HFFc6 (cell line): ENCODE measurements at regions not wholly inside any gene's neighbourhood (a gene's known extent, or its start where the extent isn't known, plus 50 kb on each side); places are given as distances from the start of the nearest gene placed in this dataset.

Experiments
- DNase-seq: peaks from one replicate; pipeline ENCODE4 v3.0.0-alpha.2; 2018
- H3K27ac Mint-ChIP-seq: 2 replicates; pipeline ENCODE4 v1.8.0; 2020; ENCODE audit warnings: mild to moderate bottlenecking, mixed read lengths
- H3K27me3 Mint-ChIP-seq: 2 replicates; pipeline ENCODE4 v1.8.0; 2021; ENCODE audit warnings: mild to moderate bottlenecking, moderate library complexity, mixed read lengths; ENCODE audit not compliant: insufficient read depth
- H3K36me3 Mint-ChIP-seq: 2 replicates; pipeline ENCODE4 v1.8.0; 2021; ENCODE audit warnings: low read depth, mixed read lengths
- H3K4me1 Mint-ChIP-seq: 2 replicates; pipeline ENCODE4 v1.8.0; 2020; ENCODE audit warnings: low read depth, mixed read lengths
- H3K4me3 Mint-ChIP-seq: 2 replicates; pipeline ENCODE4 v1.8.0; 2020; ENCODE audit warnings: mild to moderate bottlenecking, moderate library complexity, mixed read lengths
- H3K9me3 Mint-ChIP-seq: 2 replicates; pipeline ENCODE4 v1.8.0; 2020; ENCODE audit warnings: mild to moderate bottlenecking, mixed read lengths
- CTCF ChIP-seq: fragments of 200-600 bp; sonication (generic); IDR thresholded peaks from 2 replicates; pipeline ENCODE4 v1.5.0; 2021; ENCODE audit warnings: antibody characterized with exemption, mild to moderate bottlenecking

- DNase-seq: no peak
- TF ChIP-seq CTCF: no peak
- Mint-ChIP-seq H3K4me3 (no peak overlapping the region), H3K4me1 (no peaks in the 10 kb centered on the region; the same call in 1 of the 2 replicates), H3K9me3 (peaks cover 7% of the 10 kb centered on the region; the same call in 1 of the 2 replicates), H3K27me3 (peaks cover 6% of the 10 kb centered on the region), H3K36me3 (no peaks in the 10 kb centered on the region; the same call in 1 of the 2 replicates), H3K27ac (no peak overlapping the region)
These were observed 124.9 kb downstream of the KCNRG start for GRCh38 chr13:50140153-50140552.

DNA sequence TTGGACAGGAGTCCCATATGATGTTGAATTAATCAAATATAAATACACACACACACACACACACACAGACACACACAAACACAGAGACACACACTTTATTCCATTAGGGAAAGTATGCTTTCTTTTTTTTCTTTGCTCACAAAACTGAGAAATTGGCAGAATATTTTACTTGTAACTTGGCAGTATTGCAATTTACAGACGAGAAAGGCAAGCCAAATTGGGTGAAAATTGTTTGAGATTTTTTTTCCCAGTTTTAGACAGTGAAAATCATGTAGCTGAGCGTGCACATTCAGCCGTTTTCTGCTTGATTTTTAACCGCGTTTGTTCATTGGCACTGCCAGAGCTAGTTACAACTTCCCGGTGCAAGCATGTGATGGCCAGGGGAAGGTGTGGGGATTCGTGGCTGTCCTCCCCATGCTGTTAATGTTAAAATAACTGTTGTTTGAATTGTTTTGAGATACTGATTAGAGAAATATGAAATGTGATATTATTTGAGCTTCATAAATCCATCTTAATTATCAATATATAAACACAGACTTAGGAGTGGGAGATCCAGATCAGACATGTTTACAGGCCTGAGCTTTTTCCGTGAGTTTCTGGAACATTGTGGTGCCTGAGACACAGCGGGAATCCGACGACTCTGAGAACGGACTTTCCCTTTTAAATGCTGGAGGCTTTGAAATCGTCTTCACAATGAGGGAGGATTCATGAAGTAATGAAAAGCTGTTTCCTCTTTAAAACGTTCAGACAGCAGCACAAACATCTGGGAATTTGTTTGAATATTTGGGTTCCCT is 125.5 kb downstream of the KCNRG start:
- H3K27ac Mint-ChIP-seq: no peak overlapping the region
- H3K4me3 Mint-ChIP-seq: no peak overlapping the region
- H3K27me3 Mint-ChIP-seq: peaks cover 4% of the 10 kb centered on the region
- DNase-seq: no peak
- H3K9me3 Mint-ChIP-seq: peaks cover under 1% of the 10 kb centered on the region; the same call in 1 of the 2 replicates
- H3K36me3 Mint-ChIP-seq: no peaks in the 10 kb centered on the region
- H3K4me1 Mint-ChIP-seq: no peaks in the 10 kb centered on the region; the same call in 1 of the 2 replicates
- TF ChIP-seq CTCF: no peak

DNA sequence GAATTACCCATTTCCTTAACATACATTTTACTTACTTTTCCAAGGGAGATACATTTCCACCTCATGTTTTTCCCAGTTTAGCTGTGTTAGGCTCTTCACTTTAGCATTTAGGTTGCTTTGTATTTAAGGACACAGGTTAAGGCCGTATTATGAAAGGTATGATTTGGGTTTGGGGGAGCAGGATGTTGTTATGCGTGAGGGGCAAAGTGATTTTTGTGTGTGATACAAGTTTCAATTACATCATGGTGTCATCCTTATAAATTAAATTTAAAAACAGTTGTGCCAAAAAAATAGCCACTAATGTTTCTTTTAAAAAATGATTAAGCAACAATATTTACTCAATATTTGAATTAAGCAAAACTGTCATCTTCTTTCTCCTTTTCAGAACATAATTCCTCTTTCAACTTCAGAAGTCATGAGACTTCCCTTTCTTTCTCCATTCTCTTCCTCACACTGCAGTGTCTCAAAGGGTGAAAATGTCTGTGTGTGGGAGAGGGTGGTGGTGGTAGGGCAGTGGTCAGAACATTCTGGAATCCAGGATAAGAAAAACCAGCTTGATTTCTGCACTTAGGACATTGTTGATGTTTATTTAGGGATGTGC is 126.2 kb downstream of the KCNRG start:
- no peak for DNase-seq
- no peaks in the 10 kb centered on the region for H3K36me3 Mint-ChIP-seq
- no peaks in the 10 kb centered on the region for H3K9me3 Mint-ChIP-seq
- TF ChIP-seq CTCF: no peak
- peaks cover 2% of the 10 kb centered on the region; the same call in 1 of the 2 replicates for H3K27me3 Mint-ChIP-seq
- no peaks in the 10 kb centered on the region; the same call in 1 of the 2 replicates for H3K4me1 Mint-ChIP-seq
- no peak overlapping the region for H3K27ac Mint-ChIP-seq
- no peak overlapping the region for H3K4me3 Mint-ChIP-seq

- H3K4me3 Mint-ChIP-seq: no peak overlapping the region
- TF ChIP-seq CTCF: no peak
- peaks cover 8% of the 10 kb centered on the region for H3K4me1 Mint-ChIP-seq
- DNase-seq: no peak
- H3K36me3 Mint-ChIP-seq: no peaks in the 10 kb centered on the region
- H3K27me3 Mint-ChIP-seq: peaks cover 3% of the 10 kb centered on the region
- no peak overlapping the region for H3K27ac Mint-ChIP-seq
- no peaks in the 10 kb centered on the region for H3K9me3 Mint-ChIP-seq
These were observed 129.3 kb downstream of the KCNRG start for GRCh38 chr13:50144246-50145160.

DNA sequence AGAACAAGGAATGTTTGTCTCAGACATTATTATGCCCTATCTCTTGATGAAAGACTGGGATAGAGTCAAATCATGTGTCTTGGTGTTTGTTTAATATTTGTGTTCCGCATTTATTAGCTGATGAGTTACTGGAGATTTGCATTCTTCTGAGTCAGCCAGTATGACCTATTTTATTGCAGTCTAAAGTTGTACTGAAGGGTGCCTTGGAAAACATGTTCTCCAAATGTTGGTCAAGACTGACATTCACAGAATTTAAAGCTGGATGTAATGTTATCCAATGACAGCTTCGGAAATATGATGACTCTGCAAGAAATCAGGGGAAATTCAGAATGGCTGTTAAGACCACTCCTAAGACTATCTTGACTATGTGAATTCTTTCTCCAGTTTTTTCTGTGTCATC is 134.0 kb downstream of the KCNRG start:
- Mint-ChIP-seq H3K9me3 (no peaks in the 10 kb centered on the region), H3K36me3 (no peaks in the 10 kb centered on the region)
- DNase-seq: no peak

More for the DNA sequence above, 134.0 kb downstream of the KCNRG start:
- no peak for TF ChIP-seq CTCF
- peaks cover 8% of the 10 kb centered on the region; the same call in 1 of the 2 replicates for H3K27me3 Mint-ChIP-seq
- H3K27ac Mint-ChIP-seq: no peak overlapping the region
- H3K4me1 Mint-ChIP-seq: peaks cover 17% of the 10 kb centered on the region
- H3K4me3 Mint-ChIP-seq: no peak overlapping the region
